Endodermal cell (in vitro differentiated cells): ENCODE measurements at regions not wholly inside any gene's neighbourhood (a gene's known extent, or its start where the extent isn't known, plus 50 kb on each side); places are given as distances from the start of the nearest gene placed in this dataset.

Experiments
- DNase-seq: peaks from one replicate; pipeline ENCODE4 v3.0.0-alpha.2; 2017
- H3K27ac ChIP-seq: 2 replicates; pipeline ENCODE4 v1.5.1; 2013; ENCODE audit warnings: mild to moderate bottlenecking, low read depth, low read length, moderate library complexity
- H3K27me3 ChIP-seq: 2 replicates; pipeline ENCODE4 v1.6.1; 2013; ENCODE audit warnings: mild to moderate bottlenecking, low read length, moderate library complexity; ENCODE audit not compliant: insufficient read depth, control insufficient read depth, poor library complexity, severe bottlenecking
- H3K36me3 ChIP-seq: 2 replicates; pipeline ENCODE4 v1.7.0; 2013; ENCODE audit warnings: mild to moderate bottlenecking, low read length, moderate library complexity; ENCODE audit not compliant: control insufficient read depth, insufficient read depth
- H3K4me1 ChIP-seq: one replicate; pipeline ENCODE4 v1.7.0; 2013; ENCODE audit warnings: low read length; ENCODE audit not compliant: control insufficient read depth, insufficient read depth
- H3K4me3 ChIP-seq: 2 replicates; pipeline ENCODE4 v1.5.1; 2013; ENCODE audit warnings: mild to moderate bottlenecking, low read length, moderate library complexity
- H3K9ac ChIP-seq: 2 replicates; pipeline ENCODE4 v1.6.1; 2013; ENCODE audit warnings: mild to moderate bottlenecking, low read length, moderate library complexity; ENCODE audit not compliant: poor library complexity, severe bottlenecking; ENCODE audit errors: extremely low read depth
- H3K9me3 ChIP-seq: 2 replicates; pipeline ENCODE4 v1.6.1; 2013; ENCODE audit warnings: mild to moderate bottlenecking, low read length, moderate library complexity; ENCODE audit not compliant: control insufficient read depth
- H3K27ac Mint-ChIP-seq: 2 replicates; pipeline ENCODE4 v1.8.0; 2020; ENCODE audit warnings: mixed read lengths
- H3K27me3 Mint-ChIP-seq: 2 replicates; pipeline ENCODE4 v1.8.0; 2021; ENCODE audit warnings: mild to moderate bottlenecking, mixed read lengths; ENCODE audit not compliant: insufficient read depth
- H3K36me3 Mint-ChIP-seq: 2 replicates; pipeline ENCODE4 v1.8.0; 2020; ENCODE audit warnings: low read depth, mixed read lengths
- H3K4me1 Mint-ChIP-seq: 2 replicates; pipeline ENCODE4 v1.8.0; 2020; ENCODE audit warnings: mixed read lengths
- H3K4me3 Mint-ChIP-seq: 2 replicates; pipeline ENCODE4 v1.8.0; 2020; ENCODE audit warnings: mild to moderate bottlenecking, moderate library complexity, mixed read lengths
- H3K9me3 Mint-ChIP-seq: 2 replicates; pipeline ENCODE4 v1.8.0; 2020; ENCODE audit warnings: mild to moderate bottlenecking, mixed read lengths
- WGBS, 2 experiments: methylation state at CpG; one replicate each; pipeline versions ENCODE4 v1.1.5 to v1.1.7; 2013; ENCODE audit warnings: missing lambda C conversion rate in 2 of 2, mixed read lengths in 1 of 2; ENCODE audit not compliant: insufficient coverage in 1 of 2, insufficient read length in 1 of 2; 5-methylcytosine and 5-hydroxymethylcytosine counted together
- TF ChIP-seq, protein P1 (sequence below): fragments of 200-600 bp; sonication (generic); conservative IDR thresholded peaks from 2 replicates; pipeline ENCODE4 v1.5.0; 2021; ENCODE audit warnings: antibody characterized with exemption, mild to moderate bottlenecking

DNA sequence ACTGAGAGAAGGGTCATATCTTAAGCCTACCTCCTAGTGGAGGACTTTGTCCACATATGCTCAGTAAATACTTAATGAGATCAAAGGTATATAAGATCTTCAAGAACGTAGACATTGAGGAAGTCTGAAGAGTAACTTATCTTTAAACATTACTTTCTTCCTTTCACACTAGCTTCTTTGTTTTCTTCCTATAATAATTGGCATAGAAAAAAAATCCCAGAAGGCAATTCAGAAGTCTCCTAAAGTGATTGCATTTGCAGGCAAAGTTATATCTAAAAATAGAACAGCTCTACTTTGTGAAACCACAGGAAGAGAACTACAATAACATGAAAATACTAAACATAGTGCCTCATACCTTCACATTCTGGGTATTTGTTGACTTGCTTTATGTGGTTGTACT, 150.4 kb downstream of the PPP1R3A start:
- no peak overlapping the region for H3K4me3 Mint-ChIP-seq
- Histone ChIP-seq H3K4me3 (no peak overlapping the region), H3K4me1 (no peaks in the 10 kb centered on the region), H3K9me3 (no peaks in the 10 kb centered on the region), H3K36me3 (no peaks in the 10 kb centered on the region), H3K9ac (no peak overlapping the region), H3K27me3 (no peaks in the 10 kb centered on the region), H3K27ac (no peak overlapping the region)
- 94% methylated on average over 1 of the region's 1 CpG; no CpG with 5 or more reads in 1 of the 2 experiments for whole genome bisulfite sequencing, 2 experiments
- TF ChIP-seq, protein P1, sequence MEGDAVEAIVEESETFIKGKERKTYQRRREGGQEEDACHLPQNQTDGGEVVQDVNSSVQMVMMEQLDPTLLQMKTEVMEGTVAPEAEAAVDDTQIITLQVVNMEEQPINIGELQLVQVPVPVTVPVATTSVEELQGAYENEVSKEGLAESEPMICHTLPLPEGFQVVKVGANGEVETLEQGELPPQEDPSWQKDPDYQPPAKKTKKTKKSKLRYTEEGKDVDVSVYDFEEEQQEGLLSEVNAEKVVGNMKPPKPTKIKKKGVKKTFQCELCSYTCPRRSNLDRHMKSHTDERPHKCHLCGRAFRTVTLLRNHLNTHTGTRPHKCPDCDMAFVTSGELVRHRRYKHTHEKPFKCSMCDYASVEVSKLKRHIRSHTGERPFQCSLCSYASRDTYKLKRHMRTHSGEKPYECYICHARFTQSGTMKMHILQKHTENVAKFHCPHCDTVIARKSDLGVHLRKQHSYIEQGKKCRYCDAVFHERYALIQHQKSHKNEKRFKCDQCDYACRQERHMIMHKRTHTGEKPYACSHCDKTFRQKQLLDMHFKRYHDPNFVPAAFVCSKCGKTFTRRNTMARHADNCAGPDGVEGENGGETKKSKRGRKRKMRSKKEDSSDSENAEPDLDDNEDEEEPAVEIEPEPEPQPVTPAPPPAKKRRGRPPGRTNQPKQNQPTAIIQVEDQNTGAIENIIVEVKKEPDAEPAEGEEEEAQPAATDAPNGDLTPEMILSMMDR: no peak
- DNase-seq: no peak
- no peaks in the 10 kb centered on the region for H3K9me3 Mint-ChIP-seq
- no peaks in the 10 kb centered on the region for H3K27me3 Mint-ChIP-seq
- no peak overlapping the region for H3K27ac Mint-ChIP-seq
- H3K4me1 Mint-ChIP-seq: peaks cover under 1% of the 10 kb centered on the region
- no peaks in the 10 kb centered on the region for H3K36me3 Mint-ChIP-seq

DNA sequence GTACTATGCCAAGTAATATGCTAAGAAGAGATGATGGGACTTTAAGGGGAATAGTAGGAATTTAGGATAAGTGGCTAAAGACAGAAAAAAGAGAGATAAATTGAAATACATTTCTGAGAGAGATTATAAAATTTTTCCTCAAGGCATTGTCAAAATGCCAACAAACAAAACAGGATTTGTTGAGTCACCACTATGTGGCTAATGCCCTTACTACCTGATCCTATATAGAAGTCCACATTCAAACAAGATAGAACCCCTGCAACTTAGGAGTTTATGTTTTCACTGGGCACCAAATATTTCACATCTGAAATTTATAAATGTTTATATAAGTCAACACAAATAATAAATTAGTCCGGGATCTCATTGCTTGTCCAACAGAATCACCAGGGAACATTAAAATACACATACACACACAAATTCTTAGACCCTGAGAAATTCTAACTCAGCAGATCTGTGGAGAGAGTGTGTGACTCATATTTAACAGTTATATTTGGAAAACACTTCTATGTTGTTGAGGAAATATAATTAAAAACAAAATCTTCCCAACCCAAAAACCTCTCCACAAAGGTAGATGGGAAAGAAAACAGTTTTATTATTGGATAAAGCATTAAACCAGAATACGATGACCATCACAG, 154.3 kb downstream of the PPP1R3A start:
- no peak overlapping the region for H3K27ac Mint-ChIP-seq
- H3K9ac ChIP-seq: no peak overlapping the region
- H3K9me3 ChIP-seq: no peaks in the 10 kb centered on the region
- no peak overlapping the region for H3K27ac ChIP-seq
- no peaks in the 10 kb centered on the region for H3K27me3 Mint-ChIP-seq
- no peak overlapping the region for H3K4me3 Mint-ChIP-seq
- H3K36me3 Mint-ChIP-seq: no peaks in the 10 kb centered on the region
- H3K4me1 ChIP-seq: no peaks in the 10 kb centered on the region
- no peaks in the 10 kb centered on the region for H3K9me3 Mint-ChIP-seq
- TF ChIP-seq, protein P1: no peak
- no peaks in the 10 kb centered on the region for H3K36me3 ChIP-seq
- H3K4me1 Mint-ChIP-seq: peaks cover 4% of the 10 kb centered on the region
- no peak overlapping the region for H3K4me3 ChIP-seq
- H3K27me3 ChIP-seq: peaks cover 14% of the 10 kb centered on the region
- DNase-seq: no peak
- 79% methylated on average over 1 of the region's 2 CpGs; no CpG with 5 or more reads in 1 of the 2 experiments for WGBS, 2 experiments

DNA sequence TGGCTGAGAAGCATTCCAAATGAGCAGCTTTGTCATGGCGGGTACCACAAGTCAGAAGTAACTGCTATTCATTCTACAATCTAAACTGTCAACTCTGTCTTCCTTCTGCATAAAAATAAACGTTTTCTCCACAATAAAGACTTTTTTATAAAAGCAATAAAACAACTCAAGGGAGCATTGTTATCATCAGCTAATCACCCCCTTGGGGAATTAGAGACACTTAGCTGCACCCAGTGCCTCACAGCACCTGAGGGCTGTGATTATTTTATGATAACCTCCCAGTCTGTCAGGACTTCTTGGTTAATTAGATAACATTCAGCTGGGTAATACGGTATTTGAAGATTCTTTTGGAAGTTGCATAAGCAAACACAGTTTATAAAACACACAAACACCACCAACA, 155.6 kb downstream of the PPP1R3A start:
- Mint-ChIP-seq H3K27ac (no peak overlapping the region), H3K36me3 (no peaks in the 10 kb centered on the region), H3K4me1 (peaks cover 4% of the 10 kb centered on the region), H3K27me3 (no peaks in the 10 kb centered on the region), H3K4me3 (no peak overlapping the region), H3K9me3 (peaks cover 4% of the 10 kb centered on the region)
- Histone ChIP-seq H3K9ac (no peak overlapping the region), H3K27me3 (peaks cover 14% of the 10 kb centered on the region), H3K36me3 (no peaks in the 10 kb centered on the region), H3K9me3 (no peaks in the 10 kb centered on the region), H3K4me1 (no peaks in the 10 kb centered on the region), H3K27ac (no peak overlapping the region), H3K4me3 (no peak overlapping the region)
- TF ChIP-seq, protein P1: no peak
- 50 to 58% methylated on average over 2 to 3 of the region's 3 CpGs for WGBS, 2 experiments
- DNase-seq: no peak
